NB4 (cell line): ENCODE measurements at regions not wholly inside any gene's neighbourhood (a gene's known extent, or its start where the extent isn't known, plus 50 kb on each side); places are given as distances from the start of the nearest gene placed in this dataset.

Experiments
- POLR2A ChIP-seq: IDR thresholded peaks from 2 replicates; pipeline ENCODE4 v1.6.1; 2011; ENCODE audit warnings: mild to moderate bottlenecking; ENCODE audit not compliant: insufficient read length; ENCODE audit errors: extremely low read depth
- TF ChIP-seq, protein P1 (sequence below): IDR thresholded peaks from one replicate; pipeline ENCODE4 v1.5.1; 2012; ENCODE audit warnings: low read depth, low read length

DNA sequence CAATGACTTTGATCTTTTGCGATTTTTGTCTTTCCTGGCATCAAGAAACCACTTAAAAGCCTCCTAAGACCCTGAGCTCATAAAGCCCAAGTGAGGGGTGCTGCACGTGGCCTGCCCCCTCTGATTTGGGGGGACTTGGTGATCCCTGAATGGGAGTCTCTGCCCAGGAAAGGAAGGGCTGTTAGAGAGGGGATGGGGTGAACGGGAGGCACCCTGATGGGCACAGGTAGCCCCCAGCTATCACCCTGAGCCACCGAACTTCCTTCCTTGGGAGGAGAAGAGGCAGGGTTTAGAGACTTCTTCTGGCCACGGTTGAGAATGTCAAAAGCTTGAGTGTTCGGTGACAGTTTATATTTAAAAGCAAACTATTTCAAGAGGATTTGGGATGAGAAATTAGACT, 305.5 kb downstream of the ZNF536 start:
- TF ChIP-seq, protein P1, sequence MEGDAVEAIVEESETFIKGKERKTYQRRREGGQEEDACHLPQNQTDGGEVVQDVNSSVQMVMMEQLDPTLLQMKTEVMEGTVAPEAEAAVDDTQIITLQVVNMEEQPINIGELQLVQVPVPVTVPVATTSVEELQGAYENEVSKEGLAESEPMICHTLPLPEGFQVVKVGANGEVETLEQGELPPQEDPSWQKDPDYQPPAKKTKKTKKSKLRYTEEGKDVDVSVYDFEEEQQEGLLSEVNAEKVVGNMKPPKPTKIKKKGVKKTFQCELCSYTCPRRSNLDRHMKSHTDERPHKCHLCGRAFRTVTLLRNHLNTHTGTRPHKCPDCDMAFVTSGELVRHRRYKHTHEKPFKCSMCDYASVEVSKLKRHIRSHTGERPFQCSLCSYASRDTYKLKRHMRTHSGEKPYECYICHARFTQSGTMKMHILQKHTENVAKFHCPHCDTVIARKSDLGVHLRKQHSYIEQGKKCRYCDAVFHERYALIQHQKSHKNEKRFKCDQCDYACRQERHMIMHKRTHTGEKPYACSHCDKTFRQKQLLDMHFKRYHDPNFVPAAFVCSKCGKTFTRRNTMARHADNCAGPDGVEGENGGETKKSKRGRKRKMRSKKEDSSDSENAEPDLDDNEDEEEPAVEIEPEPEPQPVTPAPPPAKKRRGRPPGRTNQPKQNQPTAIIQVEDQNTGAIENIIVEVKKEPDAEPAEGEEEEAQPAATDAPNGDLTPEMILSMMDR: no peak
- no peak for TF ChIP-seq POLR2A
